Fibroblast of villous mesenchyme (primary cell): ENCODE measurements at regions not wholly inside any gene's neighbourhood (a gene's known extent, or its start where the extent isn't known, plus 50 kb on each side); places are given as distances from the start of the nearest gene placed in this dataset.

Experiments used
- DNase-seq: peaks from one replicate; pipeline ENCODE4 v3.0.0-alpha.2; 2010; ENCODE audit warnings: low read depth
- H3K4me3 ChIP-seq: 2 replicates; pipeline ENCODE4 v1.5.1; 2011; ENCODE audit warnings: low read depth, mild to moderate bottlenecking, low read length
- CTCF ChIP-seq: IDR thresholded peaks from 2 replicates; pipeline ENCODE4 v1.5.1; 2012; ENCODE audit warnings: low read depth, mild to moderate bottlenecking, low read length; ENCODE audit not compliant: insufficient read depth

DNA sequence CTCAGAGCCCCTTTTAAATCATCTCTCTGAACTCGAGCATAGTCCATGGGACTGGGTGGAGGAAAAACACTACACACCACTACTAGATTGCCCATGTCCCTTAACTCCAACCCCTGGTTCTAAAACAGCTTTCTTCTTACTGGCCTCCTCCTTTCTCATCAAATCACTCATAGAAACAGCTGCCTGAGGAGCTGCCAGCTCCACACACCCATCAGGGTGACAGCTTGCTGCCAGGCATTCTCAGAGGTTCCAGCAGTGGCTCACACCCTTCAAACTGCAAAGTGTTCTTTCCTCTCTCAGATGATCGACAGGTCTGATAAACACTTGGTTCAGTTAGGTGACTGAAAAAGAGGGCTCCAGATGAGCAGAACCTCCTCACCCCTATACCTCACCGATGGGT lies 543.0 kb upstream of the PLXNA2 start:
- no peak for TF ChIP-seq CTCF
- H3K4me3 ChIP-seq = no peak overlapping the region
- no peak for DNase-seq

DNA sequence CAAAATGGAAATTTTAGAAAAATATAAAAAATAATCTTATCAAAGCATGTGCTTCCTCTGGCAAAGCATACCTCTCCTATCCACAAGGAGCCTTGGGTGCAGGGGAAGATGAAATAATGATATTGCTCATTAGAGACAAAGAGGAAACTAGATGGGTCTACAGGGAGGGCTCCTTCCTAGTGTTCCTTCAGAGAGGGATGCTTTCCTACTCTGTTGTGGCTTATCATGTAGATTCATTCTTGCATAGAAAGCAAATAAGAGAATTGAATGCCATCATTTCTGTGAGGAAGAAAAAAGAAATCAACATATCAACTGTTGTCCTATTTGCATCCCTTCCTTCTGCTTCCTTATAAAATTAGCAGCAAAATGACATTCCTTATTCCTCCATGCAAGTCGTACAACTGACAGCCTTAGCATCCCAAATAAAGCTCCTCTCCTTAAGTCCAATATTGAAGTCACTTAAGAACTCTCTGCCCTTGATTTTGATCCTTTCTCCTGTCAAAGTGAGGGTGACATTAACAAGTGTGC lies 543.9 kb upstream of the PLXNA2 start:
- no peak for DNase-seq
- H3K4me3 ChIP-seq = no peak overlapping the region
- no peak for TF ChIP-seq CTCF

- H3K4me3 ChIP-seq = no peak overlapping the region
- TF ChIP-seq CTCF = no peak
- no peak for DNase-seq
Measured at GRCh38 chr1:208791456-208791855, 547.3 kb upstream of the PLXNA2 start.

- DNase-seq = no peak
- H3K4me3 ChIP-seq = no peak overlapping the region
- TF ChIP-seq CTCF = no peak
Measured at GRCh38 chr1:208793861-208794345, 549.7 kb upstream of the PLXNA2 start.

DNA sequence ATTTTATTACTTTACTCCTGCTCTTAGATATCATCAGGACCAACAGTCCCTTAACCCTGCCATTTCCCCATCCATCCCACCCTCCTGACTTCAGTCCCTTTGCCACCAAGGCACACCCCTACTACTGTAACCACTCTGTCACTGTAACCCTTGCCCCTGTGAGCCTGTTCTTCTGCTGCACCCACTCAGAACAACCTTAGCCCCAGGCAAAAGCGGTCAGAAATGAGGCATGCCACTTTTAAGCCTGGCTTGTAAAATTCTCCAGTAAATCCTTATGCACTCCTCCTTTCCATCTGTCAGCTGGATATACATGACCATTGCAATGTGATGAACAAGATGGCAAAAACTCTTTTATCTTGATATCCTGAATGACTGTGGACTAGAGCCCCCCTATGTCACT lies 555.0 kb upstream of the PLXNA2 start:
- no peak overlapping the region for H3K4me3 ChIP-seq
- no peak for DNase-seq
- no peak for TF ChIP-seq CTCF

DNA sequence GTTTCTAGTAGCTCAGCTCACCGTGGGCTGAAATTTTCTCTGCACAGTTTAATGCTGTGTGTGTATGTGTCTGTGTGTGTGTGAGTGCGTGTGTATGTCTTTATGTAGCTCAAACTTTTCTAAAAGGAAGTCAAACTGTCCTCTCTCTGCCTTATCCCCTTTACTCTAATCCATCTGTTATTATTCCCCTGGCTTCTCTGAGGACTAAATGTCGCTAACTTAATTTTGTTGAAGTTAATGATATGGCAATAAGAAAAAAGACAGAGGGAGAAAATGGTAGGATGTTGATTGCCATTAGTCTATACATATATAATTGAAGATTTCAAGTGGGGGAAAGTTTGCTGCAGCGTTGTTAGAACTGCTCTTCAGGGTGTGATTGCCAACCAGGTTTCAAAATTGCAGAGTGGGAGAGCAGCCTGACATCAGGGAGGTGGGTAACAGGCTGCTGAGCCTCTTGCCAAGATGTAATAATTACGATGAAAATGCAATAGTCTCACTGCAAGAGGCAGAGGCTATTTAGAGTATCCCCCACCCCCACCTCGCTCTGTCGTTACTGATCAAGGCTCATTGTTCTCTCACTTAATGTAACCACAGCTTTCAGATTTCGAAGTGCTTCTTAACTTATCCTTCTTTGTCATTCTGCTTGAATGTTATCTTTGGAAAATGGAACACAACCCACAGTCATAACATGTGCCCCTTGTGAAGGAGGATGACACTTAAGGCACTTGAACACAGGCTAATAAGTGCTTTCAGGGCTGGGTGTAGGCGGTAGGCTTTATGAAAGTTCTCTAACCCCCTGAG lies 559.0 kb upstream of the PLXNA2 start:
- no peak overlapping the region for H3K4me3 ChIP-seq
- DNase-seq = no peak
- TF ChIP-seq CTCF = no peak
